ENCODE measurements at regions not wholly inside any gene's neighbourhood (a gene's known extent, or its start where the extent isn't known, plus 50 kb on each side); places are given as distances from the start of the nearest gene placed in this dataset.

DNA sequence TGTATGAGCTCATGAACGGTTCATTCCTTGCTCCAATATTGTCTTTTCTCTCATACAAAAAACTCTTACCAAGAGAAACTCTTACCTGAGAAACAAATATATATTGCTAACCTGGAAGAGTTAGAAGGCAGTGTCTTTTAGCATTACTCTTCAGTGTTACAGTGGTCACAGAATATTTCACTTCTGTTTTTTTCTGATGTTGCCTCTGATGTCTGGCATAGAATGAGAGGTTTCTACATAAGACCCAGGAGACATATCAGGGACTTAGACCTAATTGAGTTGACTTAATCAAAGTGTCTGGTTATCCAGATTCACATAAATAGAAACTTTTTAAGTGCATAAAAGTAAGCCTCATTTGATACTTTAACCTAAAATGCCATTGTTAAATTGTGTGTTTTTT is 923.8 kb downstream of the TTLL7 start:
- DNase-seq (ENCODE audit: extremely low read depth, low read depth), result no peak
- TF ChIP-seq, protein P1, sequence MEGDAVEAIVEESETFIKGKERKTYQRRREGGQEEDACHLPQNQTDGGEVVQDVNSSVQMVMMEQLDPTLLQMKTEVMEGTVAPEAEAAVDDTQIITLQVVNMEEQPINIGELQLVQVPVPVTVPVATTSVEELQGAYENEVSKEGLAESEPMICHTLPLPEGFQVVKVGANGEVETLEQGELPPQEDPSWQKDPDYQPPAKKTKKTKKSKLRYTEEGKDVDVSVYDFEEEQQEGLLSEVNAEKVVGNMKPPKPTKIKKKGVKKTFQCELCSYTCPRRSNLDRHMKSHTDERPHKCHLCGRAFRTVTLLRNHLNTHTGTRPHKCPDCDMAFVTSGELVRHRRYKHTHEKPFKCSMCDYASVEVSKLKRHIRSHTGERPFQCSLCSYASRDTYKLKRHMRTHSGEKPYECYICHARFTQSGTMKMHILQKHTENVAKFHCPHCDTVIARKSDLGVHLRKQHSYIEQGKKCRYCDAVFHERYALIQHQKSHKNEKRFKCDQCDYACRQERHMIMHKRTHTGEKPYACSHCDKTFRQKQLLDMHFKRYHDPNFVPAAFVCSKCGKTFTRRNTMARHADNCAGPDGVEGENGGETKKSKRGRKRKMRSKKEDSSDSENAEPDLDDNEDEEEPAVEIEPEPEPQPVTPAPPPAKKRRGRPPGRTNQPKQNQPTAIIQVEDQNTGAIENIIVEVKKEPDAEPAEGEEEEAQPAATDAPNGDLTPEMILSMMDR (IDR thresholded peaks at IDR 0.05; ENCODE audit: low read depth, low read length), result no peak

DNA sequence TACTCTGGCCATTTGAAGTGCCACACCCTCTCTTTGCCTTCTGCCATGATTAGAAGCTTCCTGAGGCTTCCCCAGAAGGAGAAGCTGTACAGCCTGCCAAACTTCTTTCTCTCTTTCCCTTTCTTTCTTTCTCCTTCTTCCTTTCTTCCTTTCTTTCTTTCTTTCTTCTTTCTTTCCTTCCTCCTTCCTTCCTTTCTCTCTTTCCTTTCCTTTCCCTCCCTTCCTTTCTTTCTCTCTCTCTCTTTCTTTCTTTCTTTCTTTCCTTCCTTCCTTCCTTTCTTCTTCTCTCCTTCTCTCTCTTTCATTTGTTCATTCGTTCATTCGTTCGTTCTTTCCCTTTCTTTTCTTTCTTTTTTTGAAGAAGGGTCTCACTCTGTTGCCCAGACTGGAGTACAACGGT is 931.0 kb downstream of the TTLL7 start:
- TF ChIP-seq, protein P1 (IDR thresholded peaks at IDR 0.05; ENCODE audit: low read depth, low read length), result no peak

DNA sequence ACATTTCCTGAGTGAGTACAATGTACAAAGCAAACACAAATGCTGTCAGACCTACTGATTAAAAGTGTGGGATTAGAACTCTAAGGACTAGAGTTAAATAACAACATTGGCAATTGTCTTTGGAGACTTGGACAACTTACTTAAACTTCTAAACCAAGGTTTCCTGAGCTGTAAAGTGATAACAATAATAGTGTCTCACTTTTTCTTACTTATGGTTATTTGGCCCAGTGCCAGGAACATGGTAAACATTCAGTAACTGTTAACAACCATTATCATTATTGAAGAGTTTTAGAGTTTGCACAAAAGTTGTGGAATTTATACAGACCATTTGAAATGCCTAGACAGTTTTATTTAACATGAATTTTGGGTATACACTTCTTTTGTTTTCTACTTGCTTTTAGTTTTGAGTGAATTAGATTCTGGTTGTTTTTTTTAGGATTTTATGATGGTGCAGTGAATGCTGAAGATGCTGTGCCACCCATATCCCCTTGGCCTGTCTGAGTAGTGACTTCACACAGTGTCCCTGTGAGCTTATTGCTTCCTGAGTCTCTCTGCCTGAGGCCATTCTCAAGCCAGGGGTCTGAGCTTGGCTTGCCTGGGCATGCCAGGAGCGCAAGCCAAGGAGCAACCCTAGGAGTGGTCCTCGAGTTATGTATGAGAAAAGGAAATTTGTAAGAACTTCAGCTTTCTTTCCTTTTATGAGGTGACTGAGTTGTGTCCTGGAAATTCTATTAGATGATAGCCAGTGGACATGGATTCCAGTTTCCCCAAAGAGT is 932.8 kb downstream of the TTLL7 start:
- DNase-seq (ENCODE audit: extremely low read depth, low read depth), result no peak
- TF ChIP-seq, protein P1 (IDR thresholded peaks at IDR 0.05; ENCODE audit: low read depth, low read length), result no peak

More for the DNA sequence above, 931.0 kb downstream of the TTLL7 start:
- DNase-seq (ENCODE audit: extremely low read depth, low read depth), result no peak

DNA sequence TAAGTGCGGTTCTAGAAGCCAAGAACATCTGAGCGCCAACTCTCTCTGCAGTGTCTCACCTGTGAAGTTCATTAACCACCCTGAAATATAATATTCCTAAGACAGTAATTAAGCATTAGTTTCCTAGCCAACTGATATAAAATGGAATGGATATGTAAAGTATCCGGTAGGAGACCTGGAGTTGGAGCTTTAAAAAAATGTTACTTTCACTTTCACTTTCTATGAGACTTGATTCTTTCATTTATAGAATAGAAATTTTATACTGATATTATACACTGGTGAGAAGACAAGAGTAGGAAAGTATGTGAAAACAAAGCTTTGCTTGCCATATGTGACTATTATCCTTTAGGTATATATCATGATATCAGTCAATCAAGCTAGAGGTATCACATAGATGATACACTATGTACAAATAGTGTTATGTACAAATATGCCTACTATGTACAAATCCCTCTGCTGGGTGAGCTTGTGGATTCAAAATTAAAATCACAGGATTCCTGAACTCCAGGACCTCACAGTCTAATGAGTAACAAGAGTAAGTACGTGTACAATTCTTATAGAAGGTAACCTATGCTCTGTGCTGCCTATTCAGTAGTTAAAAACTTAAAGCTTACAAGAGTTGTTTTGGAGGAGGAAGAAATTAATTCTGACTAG is 934.2 kb downstream of the TTLL7 start:
- no peak for DNase-seq (ENCODE audit: extremely low read depth, low read depth)
- TF ChIP-seq, protein P1 (IDR thresholded peaks at IDR 0.05; ENCODE audit: low read depth, low read length), result no peak

DNA sequence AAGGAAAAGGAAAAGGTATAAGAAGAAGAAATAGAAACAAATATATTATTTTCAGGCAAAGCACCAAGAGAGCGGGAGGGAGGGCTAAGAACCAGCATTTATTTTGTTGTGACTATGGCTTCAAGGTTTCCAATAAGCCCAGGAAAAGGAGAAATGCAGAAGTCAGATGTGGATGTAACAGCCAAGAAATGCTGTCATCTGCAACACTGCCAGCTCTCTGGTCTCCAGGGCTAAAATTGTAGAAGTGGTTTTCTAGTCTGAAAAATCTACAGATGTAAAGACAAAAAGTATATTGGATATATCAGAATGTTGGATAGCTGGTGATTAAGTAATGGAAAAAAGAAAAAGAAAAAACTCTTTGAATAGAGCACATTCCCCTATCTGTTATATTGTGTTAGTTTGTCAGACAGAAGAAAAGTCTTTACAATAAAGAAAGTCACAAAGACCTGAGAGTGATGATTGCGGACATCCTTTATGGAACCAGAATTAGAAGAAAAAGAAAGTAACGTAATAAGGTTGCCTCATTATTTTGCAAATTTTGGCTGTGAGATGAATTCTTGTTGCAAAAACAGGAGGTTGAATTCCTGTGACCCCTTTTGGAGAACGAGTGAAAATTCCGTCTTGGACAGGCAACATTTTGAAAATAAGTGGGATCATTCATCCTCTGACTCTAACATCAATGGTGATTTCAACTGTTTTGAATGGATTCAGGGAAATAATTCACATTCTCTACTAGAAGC is 938.1 kb downstream of the TTLL7 start:
- TF ChIP-seq, protein P1 (IDR thresholded peaks at IDR 0.05; ENCODE audit: low read depth, low read length), result no peak
- DNase-seq (ENCODE audit: extremely low read depth, low read depth), result no peak

DNA sequence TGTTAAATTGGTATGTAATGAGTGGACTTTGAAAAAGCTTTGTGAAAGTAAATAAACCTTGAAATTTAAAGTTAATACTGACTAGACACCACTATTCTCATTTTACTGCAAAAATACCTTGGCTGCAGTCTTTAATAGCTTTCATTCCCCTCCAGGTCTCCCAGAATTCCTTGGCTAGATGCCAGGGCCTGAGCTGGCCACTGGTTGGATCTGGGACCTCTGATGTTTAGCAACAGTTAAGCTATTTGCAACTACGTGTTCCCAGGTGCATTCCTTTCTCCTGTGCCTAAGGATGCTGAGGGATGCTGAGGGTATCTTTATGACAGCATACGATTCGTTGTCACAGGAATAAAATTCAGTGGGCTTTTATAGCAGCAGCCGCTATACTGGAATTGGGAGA is 938.7 kb downstream of the TTLL7 start:
- no peak for DNase-seq (ENCODE audit: extremely low read depth, low read depth)
- TF ChIP-seq, protein P1 (IDR thresholded peaks at IDR 0.05; ENCODE audit: low read depth, low read length), result no peak

DNA sequence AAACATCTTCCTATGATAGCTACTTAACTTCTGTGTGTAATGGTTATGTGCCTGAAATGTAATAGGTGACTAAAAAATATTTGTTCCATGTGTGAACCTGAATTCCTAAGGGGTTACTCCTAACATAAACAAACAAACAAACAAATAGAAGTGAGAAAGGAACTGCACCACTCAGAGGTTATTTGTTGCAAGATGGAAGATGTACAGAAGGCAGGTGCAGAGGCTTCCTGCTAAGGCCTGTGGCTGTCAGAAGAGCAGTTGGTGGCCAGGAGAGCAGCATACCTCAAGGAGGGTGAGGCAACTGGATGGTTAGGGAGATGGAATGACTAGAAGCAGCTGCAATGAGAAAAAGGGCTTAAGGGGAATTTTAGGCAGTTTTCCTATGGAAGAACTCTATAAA is 940.6 kb downstream of the TTLL7 start:
- TF ChIP-seq, protein P1 (IDR thresholded peaks at IDR 0.05; ENCODE audit: low read depth, low read length), result no peak
- no peak for DNase-seq (ENCODE audit: extremely low read depth, low read depth)

Data from AG09319 (cell line).